ENCODE measurements at regions not wholly inside any gene's neighbourhood (a gene's known extent, or its start where the extent isn't known, plus 50 kb on each side); places are given as distances from the start of the nearest gene placed in this dataset.

- Histone ChIP-seq H3K23me2 (ENCODE audit: low read depth, low read length) (no peaks in the 10 kb centered on the region), H2BK5ac (ENCODE audit: low read depth, low read length) (no peak overlapping the region), H2BK15ac (ENCODE audit: low read length) (no peak overlapping the region), H4K8ac (ENCODE audit: extremely low read depth, insufficient read depth, low read length) (no peak overlapping the region), H3K4me1 (replicated peaks in 1 of 4; ENCODE audit: control insufficient read depth in 3 of 4, insufficient read depth in 4 of 4, low read length in 3 of 4) (no peaks in the 10 kb centered on the region), H3K4me3 (ENCODE audit: extremely low read depth in 1 of 4, insufficient read depth in 2 of 4, low read depth in 3 of 4, low read length in 4 of 4) (no peak overlapping the region), H3K18ac (ENCODE audit: extremely low read depth, low read length) (no peak overlapping the region), H3K14ac (ENCODE audit: insufficient read length) (no peak overlapping the region), H4K5ac (ENCODE audit: insufficient read length, low read depth, low read length) (no peak overlapping the region), H4K91ac (replicated peaks; ENCODE audit: insufficient read length, low read length) (no peak overlapping the region), H2AK5ac (ENCODE audit: low read depth, low read length) (no peak overlapping the region), H3K79me1 (ENCODE audit: low read depth, low read length) (no peaks in the 10 kb centered on the region), H2AFZ (ENCODE audit: low read length) (no peak overlapping the region), H3K4me2 (ENCODE audit: insufficient read depth in 1 of 2, low read depth in 2 of 2, low read length in 2 of 2) (no peak overlapping the region), H4K20me1 (replicated peaks in 1 of 2; ENCODE audit: control insufficient read depth in 1 of 2, insufficient read depth in 2 of 2, low read length in 2 of 2) (no peaks in the 10 kb centered on the region), H3K27ac (ENCODE audit: low read depth, low read length) (no peak overlapping the region), H2BK12ac (ENCODE audit: low read depth, low read length) (no peak overlapping the region), H3K23ac (ENCODE audit: insufficient read length) (no peak overlapping the region), H3K9ac (replicated peaks in 1 of 4; ENCODE audit: extremely low read depth in 1 of 4, low read depth in 3 of 4, low read length in 3 of 4) (no peak overlapping the region), H2BK120ac (replicated peaks; ENCODE audit: low read depth, low read length) (no peak overlapping the region), H3K36me3 (ENCODE audit: control insufficient read depth in 2 of 4, insufficient read depth in 4 of 4, low read length in 3 of 4) (peaks cover 0 to 16% (median 10%) of the 10 kb centered on the region in 4 experiments; a peak in 6 of 8 replicates), H3K9me3 (ENCODE audit: insufficient read depth in 2 of 2, low read depth in 1 of 2, low read length in 1 of 2) (no peaks in the 10 kb centered on the region), H2BK20ac (ENCODE audit: low read length) (no peak overlapping the region), H3K27me3 (replicated peaks in 1 of 4; ENCODE audit: control insufficient read depth in 3 of 4, extremely low read depth in 1 of 4, insufficient read depth in 3 of 4, low read length in 3 of 4) (no peaks in the 10 kb centered on the region), H3K79me2 (ENCODE audit: control insufficient read depth in 1 of 2, insufficient read depth in 2 of 2, low read length in 2 of 2) (no peaks in the 10 kb centered on the region), H3K56ac (replicated peaks; ENCODE audit: insufficient read length, low read depth, low read length) (no peak overlapping the region), H3K4ac (replicated peaks; ENCODE audit: insufficient read length, low read depth, low read length) (no peak overlapping the region)
- WGBS, 2 experiments (ENCODE audit: extremely low coverage in 1 of 2, insufficient coverage in 1 of 2, insufficient read length in 1 of 2, insufficient replicate concordance in 2 of 2, low coverage in 1 of 2, low lambda C conversion rate in 2 of 2, missing lambda C conversion rate in 1 of 2), result 90% methylated on average over 12 of the region's 12 CpGs; no CpG with 5 or more reads in 1 of the 2 experiments
- FAIRE-seq (no peak), DNase-seq (ENCODE audit: low read depth in 1 of 2, low spot score in 2 of 2) (no peak)
- POLR2A ChIA-PET (ENCODE audit: partially characterized antibody), result no interaction called here
- CTCF ChIA-PET (ENCODE audit: partially characterized antibody), result interaction anchor here (1.4 to 2.9 kb wide), 4 partner anchors 8 to 419 kb away, joined by 3 to 9 read pairs (median 6); no protein-coding TSS in a partner anchor
- TF ChIP-seq ZNF274 (IDR thresholded peaks at IDR 0.05; ENCODE audit: borderline replicate concordance, extremely low read depth, low read length), result no peak
- TF ChIP-seq EP300 (IDR thresholded peaks at IDR 0.05; ENCODE audit: borderline replicate concordance in 1 of 2, low read depth in 2 of 2, low read length in 2 of 2), result no peak
- TF ChIP-seq POLR2A (IDR thresholded peaks at IDR 0.05; ENCODE audit: control extremely low read depth in 1 of 2, low read depth in 2 of 2, low read length in 2 of 2), result no peak
- TF ChIP-seq TBP (IDR thresholded peaks at IDR 0.05; ENCODE audit: low read depth, low read length), result no peak
- no peak for TF ChIP-seq SAP30 (IDR thresholded peaks at IDR 0.05; ENCODE audit: insufficient read depth, insufficient replicate concordance, low read length)
Observed at GRCh38 chr22:25354456-25354855, 135.0 kb downstream of the CRYBB2 start.

Data from H1 (cell line).